NCI-H1105 treated with DMSO at 0.1 percent for 48 hours (cell line): ENCODE measurements at regions not wholly inside any gene's neighbourhood (a gene's known extent, or its start where the extent isn't known, plus 50 kb on each side); places are given as distances from the start of the nearest gene placed in this dataset.
"Not testable (repeated sequence)": the region's sequence is repeated elsewhere in the genome, so short reads cannot be mapped to it uniquely, and the experiment has no call there.

ENCODE experiments used
- DNase-seq: peaks from one replicate; lab custom pipeline; 2025; lab: John Stamatoyannopoulos, UW

GRCh38 chr22:49697047-49697446, 130.6 kb downstream of the BRD1 start:
- DNase-seq = no peak

GRCh38 chr22:49694462-49695260, 133.0 kb downstream of the BRD1 start:
- DNase-seq = no peak

DNA sequence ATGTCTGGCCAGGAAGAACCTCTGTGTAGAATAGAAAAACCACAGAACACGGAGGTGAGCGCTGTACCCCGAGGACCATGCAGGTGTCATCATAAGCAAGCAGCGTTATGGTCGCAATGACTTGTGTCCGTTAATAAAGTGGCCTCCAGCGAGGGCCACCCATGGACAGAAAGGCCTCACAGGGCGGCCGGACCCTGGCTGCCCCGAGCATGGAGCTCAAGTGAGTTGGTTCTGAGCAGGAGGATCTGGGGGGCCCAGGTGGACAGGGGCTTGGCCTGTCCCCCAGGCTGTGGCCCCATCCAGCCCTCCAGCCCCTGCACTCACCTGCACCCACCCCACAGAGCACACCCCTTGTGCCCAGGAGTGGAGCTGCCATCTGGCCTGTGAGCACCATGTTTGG, 133.8 kb downstream of the BRD1 start:
- no peak for DNase-seq

- DNase-seq = no peak
These were observed 134.3 kb downstream of the BRD1 start for GRCh38 chr22:49693416-49693815.

- DNase-seq = no peak
These were observed 135.0 kb downstream of the BRD1 start for GRCh38 chr22:49692499-49693225.

DNA sequence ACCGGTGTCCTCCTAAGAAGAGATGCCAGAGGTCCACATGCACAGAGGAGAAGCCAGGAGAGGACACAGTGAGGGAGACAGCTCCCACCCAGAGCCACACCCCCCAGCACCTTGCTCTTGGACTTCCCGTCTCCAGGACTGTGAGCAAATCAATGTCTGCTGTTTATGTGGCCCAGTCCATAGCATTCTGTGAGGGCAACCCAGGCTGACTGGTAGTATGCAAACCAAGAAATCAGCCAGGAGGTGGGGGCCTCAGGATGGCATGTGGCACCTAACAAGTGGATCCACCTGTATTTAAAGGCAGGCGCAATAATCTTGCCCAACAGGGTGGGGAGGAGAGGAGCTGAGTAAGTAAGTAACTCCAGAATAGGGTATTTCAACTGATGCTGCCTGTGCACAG, 136.4 kb downstream of the BRD1 start:
- DNase-seq = no peak

GRCh38 chr22:49690454-49690853, 137.2 kb downstream of the BRD1 start:
- DNase-seq = no peak

DNA sequence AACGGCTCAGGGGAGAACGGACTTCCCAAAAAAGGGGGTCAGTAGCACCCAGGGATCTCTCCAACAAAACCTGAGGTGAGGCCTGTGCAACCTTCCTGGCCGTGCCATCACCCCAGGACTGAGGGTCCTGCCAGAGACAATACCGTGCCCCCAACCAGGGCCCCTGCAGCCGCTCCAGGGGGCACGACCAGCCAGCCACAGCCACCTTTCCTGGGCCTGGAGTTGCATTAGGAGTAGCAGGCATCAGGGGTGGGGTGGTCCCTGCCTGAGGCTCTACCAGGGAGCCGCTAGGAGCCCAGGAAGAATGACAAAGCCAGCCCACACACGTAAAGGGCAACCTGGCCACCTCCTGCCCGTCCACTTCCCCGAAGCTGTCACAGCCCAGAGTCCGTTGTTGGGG, 137.8 kb downstream of the BRD1 start:
- no peak for DNase-seq

- no peak for DNase-seq
These were observed 138.4 kb downstream of the BRD1 start for GRCh38 chr22:49689255-49689770.

DNA sequence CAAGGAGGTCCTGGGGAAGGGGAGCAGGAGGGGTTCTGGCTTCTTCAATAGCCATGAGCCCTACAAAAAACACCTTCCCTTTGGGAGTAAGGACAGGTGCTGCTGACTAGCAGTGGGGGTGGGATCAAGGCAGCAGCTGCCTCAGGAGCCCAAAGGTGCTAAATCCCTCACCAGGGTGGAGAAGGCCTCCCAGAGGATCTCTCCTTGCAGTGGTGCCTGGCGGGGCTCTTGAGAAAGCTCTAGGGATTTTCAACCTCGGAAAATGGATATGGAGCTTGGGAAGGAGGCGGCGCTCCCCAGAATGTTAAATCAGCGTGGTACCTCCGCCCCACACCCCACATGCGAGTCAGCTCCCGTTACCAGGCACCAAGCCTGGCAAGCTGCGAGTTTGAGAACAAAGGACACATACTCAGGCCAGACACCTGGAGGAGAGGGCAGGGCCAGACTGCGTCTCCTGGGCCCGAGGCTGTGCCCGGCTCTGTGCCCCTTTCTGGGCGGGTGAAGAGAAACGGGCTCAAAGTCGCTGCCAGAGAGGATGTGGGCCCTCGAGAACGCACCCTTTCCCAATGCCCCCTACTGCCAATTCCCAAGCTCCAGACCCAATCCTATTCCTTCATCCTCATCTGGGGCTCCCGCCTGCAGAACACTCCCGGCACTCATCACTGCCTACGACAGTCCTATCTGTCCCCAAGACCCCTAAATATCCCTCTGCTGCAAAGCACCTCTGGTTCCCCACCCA, 139.0 kb downstream of the BRD1 start:
- DNase-seq = no peak

- DNase-seq = no peak
These were observed 139.7 kb downstream of the BRD1 start for GRCh38 chr22:49687786-49688515.

DNA sequence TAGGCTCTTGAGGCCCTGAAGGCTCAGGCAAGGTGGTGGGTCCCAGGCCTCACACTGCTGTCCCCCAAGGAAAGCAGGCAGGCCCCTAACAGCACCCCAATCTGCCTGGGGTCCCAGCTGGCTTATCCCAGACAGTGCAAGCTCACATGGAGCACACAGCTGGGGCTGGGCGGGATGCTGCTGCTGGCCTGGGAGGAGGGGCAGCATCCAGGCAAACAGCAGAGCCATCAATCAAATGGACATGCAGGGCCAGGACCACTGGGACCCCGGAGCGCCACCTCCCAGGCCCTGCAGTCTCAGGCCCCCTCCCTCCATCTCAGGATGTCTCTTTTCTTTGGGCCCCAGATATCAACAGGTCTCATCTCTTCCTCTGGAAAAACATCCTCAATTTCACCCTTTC, 140.3 kb downstream of the BRD1 start:
- no peak for DNase-seq

DNA sequence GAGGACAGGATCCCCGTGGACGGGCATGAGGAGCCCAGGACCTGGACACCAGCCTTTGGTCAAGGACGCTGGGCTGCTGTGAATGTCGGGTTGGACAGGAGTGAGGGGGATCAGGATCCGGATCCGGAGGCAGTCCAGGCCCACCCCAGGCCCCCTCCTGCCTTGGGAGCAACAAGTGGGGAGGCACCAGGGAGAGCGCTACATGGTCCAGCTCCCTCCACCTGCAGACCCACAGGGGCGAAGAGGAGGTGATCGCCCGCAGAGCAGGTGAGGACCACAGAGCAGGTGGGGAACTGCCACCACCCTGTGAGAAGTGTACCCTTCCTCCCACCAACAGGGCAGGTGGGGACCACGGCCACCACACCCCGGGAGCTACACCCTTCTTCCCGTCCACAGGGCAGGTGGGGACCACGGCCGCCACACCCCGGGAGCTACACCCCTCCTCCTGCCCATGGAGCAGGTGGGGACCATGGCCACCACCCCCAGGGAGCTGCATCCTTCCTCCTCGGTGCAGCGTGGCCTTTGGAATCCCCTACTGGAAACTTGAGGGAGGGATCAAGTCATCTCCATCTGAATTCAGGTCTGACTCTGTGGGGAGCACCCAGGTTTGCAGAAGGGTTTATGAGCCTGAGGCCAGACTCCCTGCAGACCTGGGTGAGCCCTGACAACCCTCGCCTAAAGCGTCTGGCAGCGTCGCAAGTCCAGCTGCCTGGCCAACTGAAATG, 141.0 kb downstream of the BRD1 start:
- DNase-seq = no peak

DNA sequence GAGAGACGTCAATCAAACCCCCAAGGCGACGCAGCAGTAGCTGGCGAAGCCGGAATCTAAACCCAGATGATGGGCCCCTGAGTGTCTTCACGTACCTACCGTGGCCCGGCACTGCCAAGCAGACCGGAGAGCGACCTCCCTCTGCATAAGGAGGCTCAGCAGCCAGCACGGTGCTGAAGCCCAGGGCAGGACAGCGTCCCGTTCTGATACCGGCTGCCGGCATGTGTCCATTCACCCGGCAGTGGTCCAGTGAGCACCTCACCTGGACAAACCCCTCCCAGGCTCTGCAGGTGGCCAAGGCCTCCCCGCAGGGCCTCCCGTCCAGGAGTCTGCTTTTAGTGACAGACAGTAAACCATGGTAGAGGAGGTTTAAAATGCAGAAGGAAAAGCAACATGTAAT, 142.0 kb downstream of the BRD1 start:
- DNase-seq = no peak

GRCh38 chr22:49685116-49685515, 142.6 kb downstream of the BRD1 start:
- no peak for DNase-seq

- DNase-seq = no peak
These were observed 144.6 kb downstream of the BRD1 start for GRCh38 chr22:49683032-49683431.

GRCh38 chr22:49680819-49681218, 146.9 kb downstream of the BRD1 start:
- DNase-seq = not testable (repeated sequence)

GRCh38 chr22:49678842-49679170, 148.9 kb downstream of the BRD1 start:
- no peak for DNase-seq

GRCh38 chr22:49678137-49678841, 149.4 kb downstream of the BRD1 start:
- DNase-seq = no peak

DNA sequence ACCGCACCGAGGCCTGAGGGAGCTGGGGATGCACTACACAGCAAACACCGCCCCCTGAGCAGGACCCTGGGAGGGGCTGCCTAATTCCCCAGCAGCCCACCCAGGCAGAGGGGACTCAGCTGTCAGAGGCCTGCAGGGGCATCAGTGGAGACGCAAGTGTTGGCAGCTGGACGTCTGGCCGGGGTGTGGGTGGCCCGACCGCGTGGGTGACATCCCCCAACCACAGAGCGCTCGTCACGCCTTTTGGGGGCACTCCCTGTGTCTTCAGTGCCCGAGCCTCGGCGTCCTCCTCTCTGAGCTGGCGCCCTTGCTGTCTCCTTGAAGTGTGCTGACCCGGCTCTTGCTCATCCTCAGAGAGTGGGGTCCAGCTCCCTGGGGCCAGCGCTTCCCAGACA, 150.2 kb downstream of the BRD1 start:
- DNase-seq = no peak
